Activated CD4-positive, CD25-positive, alpha-beta regulatory T cell treated with anti-CD3 and anti-CD28 coated beads, Interleukin-2, amount 50 U/mL, for 72 hours (primary cell): ENCODE measurements at regions not wholly inside any gene's neighbourhood (a gene's known extent, or its start where the extent isn't known, plus 50 kb on each side); places are given as distances from the start of the nearest gene placed in this dataset.

ENCODE experiments used
- DNase-seq: peaks from one replicate; pipeline ENCODE4 v3.0.0; 2021

- DNase-seq = peak; percentile 49
Observed at GRCh38 chr13:99658261-99658991, 157.2 kb downstream of the TM9SF2 start.

- peak; percentile 40 for DNase-seq
Observed at GRCh38 chr13:99657848-99658260, 156.6 kb downstream of the TM9SF2 start.

- no peak for DNase-seq
Observed at GRCh38 chr13:99656844-99657381, 155.6 kb downstream of the TM9SF2 start.

- peak; percentile 82 for DNase-seq
Observed at GRCh38 chr13:99656092-99656745, 154.9 kb downstream of the TM9SF2 start.

- peak; percentile 41 for DNase-seq
Observed at GRCh38 chr13:99655351-99656091, 154.2 kb downstream of the TM9SF2 start.

GRCh38 chr13:99654076-99654475 lies 152.8 kb downstream of the TM9SF2 start:
- no peak for DNase-seq

GRCh38 chr13:99653526-99653925 lies 152.3 kb downstream of the TM9SF2 start:
- no peak for DNase-seq

GRCh38 chr13:99652901-99653300 lies 151.6 kb downstream of the TM9SF2 start:
- DNase-seq = no peak

GRCh38 chr13:99652141-99652540 lies 150.9 kb downstream of the TM9SF2 start:
- DNase-seq = no peak

- no peak for DNase-seq
Observed at GRCh38 chr13:99651016-99651415, 149.7 kb downstream of the TM9SF2 start.

GRCh38 chr13:99650410-99650809 lies 149.1 kb downstream of the TM9SF2 start:
- DNase-seq = no peak

GRCh38 chr13:99648927-99649326 lies 147.7 kb downstream of the TM9SF2 start:
- no peak for DNase-seq

GRCh38 chr13:99648066-99648665 lies 146.9 kb downstream of the TM9SF2 start:
- no peak for DNase-seq

- no peak for DNase-seq
Observed at GRCh38 chr13:99647596-99647985, 146.3 kb downstream of the TM9SF2 start.

- DNase-seq = no peak
Observed at GRCh38 chr13:99646866-99647595, 145.8 kb downstream of the TM9SF2 start.

GRCh38 chr13:99642841-99643240 lies 141.6 kb downstream of the TM9SF2 start:
- DNase-seq = no peak

GRCh38 chr13:99642006-99642405 lies 140.7 kb downstream of the TM9SF2 start:
- DNase-seq = no peak

GRCh38 chr13:99640260-99640659 lies 139.0 kb downstream of the TM9SF2 start:
- DNase-seq = no peak

- DNase-seq = no peak
Observed at GRCh38 chr13:99639126-99639525, 137.9 kb downstream of the TM9SF2 start.

- DNase-seq = no peak
Observed at GRCh38 chr13:99636728-99637353, 135.6 kb downstream of the TM9SF2 start.

- DNase-seq = no peak
Observed at GRCh38 chr13:99636306-99636705, 135.0 kb downstream of the TM9SF2 start.

GRCh38 chr13:99634672-99635071 lies 133.4 kb downstream of the TM9SF2 start:
- no peak for DNase-seq
